GM21529 (cell line): ENCODE measurements at regions not wholly inside any gene's neighbourhood (a gene's known extent, or its start where the extent isn't known, plus 50 kb on each side); places are given as distances from the start of the nearest gene placed in this dataset.

Experiments
- ATAC-seq: cut with Tn5 transposase; IDR thresholded peaks from one replicate; pipeline ENCODE4 v1.9.1; 2021; ENCODE audit not compliant: unreplicated experiment

DNA sequence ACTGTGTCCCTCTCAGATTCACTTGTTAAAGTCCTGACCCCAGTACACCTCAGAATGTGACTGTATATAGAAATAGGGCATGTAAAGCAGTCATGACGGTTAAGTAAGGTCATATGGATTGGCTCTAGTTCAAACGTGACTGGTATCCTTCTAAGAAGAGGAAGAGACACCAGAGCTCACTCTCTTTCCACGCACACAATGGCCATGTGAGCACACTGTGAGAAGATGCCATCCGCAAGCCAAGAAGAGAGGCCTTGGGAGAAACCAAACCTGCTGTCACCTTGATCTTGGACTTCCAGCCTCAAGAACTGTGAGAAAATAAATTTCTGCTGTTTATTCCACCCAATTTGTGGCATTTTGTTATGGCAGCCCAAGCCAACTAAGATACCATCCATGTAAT is 56.8 kb upstream of the IRF2BP2 start:
- ATAC-seq: no peak

DNA sequence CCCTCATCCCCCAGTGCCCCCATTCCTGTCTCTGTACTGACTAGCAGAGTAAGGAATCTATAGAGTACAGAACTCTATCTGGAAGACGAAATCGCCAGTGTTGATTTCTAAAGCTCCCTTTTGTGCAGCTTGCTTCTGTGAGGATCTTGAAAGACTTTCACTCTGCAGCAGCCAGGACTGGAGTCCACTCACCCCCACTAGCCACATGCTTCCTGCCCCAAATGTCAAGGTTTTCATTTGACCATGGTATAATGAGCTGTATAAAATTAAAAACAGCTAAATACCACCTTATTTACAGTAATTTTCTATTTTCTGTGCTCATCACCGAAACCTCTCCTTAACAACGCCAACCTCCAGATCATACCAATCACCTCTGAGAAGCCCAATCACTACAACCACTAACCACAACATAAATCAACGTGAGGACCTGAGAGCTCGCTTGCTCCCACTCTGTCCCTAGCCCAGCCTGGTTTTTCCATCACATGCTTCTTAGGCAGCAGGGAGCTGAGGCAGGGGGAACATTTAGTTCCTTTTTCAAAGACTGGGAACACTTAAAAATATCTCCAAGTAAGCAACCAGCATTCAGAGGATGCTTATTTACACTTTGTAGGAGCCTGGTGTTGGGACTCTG is 56.1 kb upstream of the IRF2BP2 start:
- no peak for ATAC-seq

DNA sequence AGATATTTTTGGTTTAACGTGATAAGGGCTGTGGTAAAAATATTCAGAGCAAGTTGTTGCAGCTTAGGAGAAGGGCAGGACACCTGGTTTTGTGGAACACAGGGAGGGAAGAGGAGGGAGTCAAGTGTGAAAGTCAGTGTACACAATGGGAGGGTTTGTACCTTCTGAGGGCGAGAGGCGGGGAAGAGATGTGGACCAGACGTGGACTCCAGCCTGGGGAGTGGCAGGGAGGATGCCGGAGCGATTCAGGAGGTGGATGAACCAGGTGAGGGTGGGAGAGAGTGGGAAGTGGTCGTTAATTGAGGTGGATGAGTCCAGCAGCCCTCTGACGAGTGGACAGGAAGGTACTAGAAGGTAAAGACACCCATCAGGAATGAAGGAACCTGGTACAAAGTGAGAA is 52.2 kb upstream of the IRF2BP2 start:
- no peak for ATAC-seq

DNA sequence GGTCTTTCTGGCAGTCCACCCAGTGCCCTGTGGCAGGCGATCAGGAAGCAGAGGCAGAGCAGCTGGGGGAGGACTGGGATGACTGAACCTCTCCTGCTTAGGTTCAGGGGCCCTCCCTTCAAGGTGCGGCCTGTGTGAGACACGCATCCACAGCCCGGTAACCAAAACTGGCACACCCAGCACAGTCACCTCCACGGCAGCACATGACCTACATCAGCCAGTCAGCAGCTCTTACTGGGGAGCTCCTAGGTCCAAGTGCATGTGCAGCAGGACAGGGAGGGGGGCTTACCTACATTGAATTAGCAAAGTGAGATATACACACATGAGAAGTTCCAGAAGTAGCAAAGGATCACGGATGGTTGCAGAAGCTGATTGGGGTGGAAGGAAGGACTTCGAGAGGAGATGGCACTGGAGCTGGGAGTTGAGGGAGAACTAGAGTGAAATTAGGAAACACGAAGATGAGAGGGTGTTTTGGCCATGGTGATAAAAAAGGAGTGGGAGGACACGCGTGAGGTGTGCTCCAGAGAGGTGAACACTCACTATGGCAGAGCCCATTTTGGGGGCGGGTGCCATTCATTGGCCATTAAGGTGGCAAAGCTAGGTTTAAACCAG is 51.4 kb upstream of the IRF2BP2 start:
- ATAC-seq: no peak

DNA sequence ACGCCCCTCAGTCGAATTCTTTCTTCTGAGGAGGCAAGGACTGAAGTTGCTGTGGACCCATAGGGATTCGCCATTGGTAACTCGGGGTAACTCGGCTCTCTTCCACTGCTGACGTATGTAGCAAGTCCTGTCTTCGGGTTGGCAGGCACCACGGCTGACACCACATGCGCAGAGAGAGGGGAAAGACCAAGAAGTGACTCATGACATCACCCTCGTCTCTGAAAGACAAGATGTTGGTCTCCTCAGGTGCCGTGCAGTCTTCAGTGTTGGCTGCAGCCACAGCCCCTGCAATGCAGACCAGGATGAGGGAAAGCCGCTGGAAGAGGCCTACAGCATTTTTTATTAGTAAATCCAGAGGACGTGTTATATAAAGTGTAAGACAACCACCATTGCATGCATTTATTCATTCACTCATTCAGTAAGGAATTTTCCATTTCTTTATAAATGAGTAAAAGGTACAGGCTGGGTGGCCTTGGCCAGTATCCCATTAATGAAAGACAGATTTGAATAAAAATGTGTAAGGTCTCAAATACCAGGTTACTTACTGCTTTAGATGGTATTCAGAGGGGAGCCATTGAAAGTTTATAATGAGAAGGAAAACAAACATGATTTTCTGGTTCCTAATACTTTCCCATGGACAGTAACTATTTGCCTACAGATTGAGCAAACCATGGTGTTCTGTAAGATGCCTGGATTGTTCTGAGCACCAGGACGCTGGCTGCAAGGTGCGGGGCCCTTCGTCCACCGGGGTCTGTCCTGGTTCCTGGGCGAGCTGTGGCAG is 50.7 kb upstream of the IRF2BP2 start:
- no peak for ATAC-seq
